Gastroesophageal sphincter (tissue), 3 donors: ENCODE measurements at regions not wholly inside any gene's neighbourhood (a gene's known extent, or its start where the extent isn't known, plus 50 kb on each side); places are given as distances from the start of the nearest gene placed in this dataset.

Experiments used
- POLR2A ChIP-seq, 2 donors: fragments of 450-650 bp; IDR thresholded peaks; one replicate each; pipeline ENCODE4 v1.6.1; 2017; ENCODE audit warnings: antibody characterized with exemption in 2 of 2, mild to moderate bottlenecking in 2 of 2, moderate library complexity in 1 of 2
- TF ChIP-seq, protein P1 (sequence below), 4 experiments: fragments of 200-600 bp in 2 of 4; fragments of 450-650 bp in 2 of 4; sonication (generic) in 1 of 4; IDR thresholded peaks; one replicate each; pipeline ENCODE4 v1.5.1; 2017 to 2019; ENCODE audit warnings: antibody characterized with exemption in 4 of 4, mild to moderate bottlenecking in 2 of 4, moderate library complexity in 2 of 4

DNA sequence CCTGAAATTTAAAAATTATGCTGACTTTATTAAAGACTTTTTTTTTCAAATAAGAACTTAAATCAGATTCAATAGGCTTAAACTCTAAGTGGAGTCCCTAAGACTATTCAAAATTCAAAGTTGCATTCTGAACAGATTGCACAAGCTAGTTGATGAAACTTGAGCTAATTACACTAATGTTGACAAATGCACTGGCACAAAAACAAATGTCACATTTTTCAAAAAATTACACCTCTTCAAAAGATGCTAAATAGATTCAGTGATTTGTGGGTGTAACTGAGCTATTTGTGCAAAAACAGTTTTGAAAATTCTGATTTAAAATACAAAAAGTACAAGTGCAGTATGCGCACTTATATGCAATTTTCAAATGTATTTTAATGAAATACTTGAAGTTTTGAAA, 205.4 kb downstream of the RERGL start:
- TF ChIP-seq POLR2A (IDR thresholded peaks at IDR 0.05), result no peak
- TF ChIP-seq, protein P1, sequence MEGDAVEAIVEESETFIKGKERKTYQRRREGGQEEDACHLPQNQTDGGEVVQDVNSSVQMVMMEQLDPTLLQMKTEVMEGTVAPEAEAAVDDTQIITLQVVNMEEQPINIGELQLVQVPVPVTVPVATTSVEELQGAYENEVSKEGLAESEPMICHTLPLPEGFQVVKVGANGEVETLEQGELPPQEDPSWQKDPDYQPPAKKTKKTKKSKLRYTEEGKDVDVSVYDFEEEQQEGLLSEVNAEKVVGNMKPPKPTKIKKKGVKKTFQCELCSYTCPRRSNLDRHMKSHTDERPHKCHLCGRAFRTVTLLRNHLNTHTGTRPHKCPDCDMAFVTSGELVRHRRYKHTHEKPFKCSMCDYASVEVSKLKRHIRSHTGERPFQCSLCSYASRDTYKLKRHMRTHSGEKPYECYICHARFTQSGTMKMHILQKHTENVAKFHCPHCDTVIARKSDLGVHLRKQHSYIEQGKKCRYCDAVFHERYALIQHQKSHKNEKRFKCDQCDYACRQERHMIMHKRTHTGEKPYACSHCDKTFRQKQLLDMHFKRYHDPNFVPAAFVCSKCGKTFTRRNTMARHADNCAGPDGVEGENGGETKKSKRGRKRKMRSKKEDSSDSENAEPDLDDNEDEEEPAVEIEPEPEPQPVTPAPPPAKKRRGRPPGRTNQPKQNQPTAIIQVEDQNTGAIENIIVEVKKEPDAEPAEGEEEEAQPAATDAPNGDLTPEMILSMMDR (IDR thresholded peaks at IDR 0.05), result no peak
